Myocyte (in vitro differentiated cells): ENCODE measurements at regions not wholly inside any gene's neighbourhood (a gene's known extent, or its start where the extent isn't known, plus 50 kb on each side); places are given as distances from the start of the nearest gene placed in this dataset.
A peak's percentile ranks its signal among the peaks of the same experiment; 100 is the strongest.

Experiments used
- DNase-seq: peaks from one replicate; pipeline ENCODE4 v3.0.0-alpha.2; 2012; ENCODE audit warnings: low read depth

GRCh38 chr9:105860516-105860915 lies 166.2 kb downstream of the TMEM38B start:
- no peak for DNase-seq

GRCh38 chr9:105861972-105862371 lies 167.6 kb downstream of the TMEM38B start:
- no peak for DNase-seq

- DNase-seq, result no peak
Measured at GRCh38 chr9:105864248-105864898, 170.0 kb downstream of the TMEM38B start.

- no peak for DNase-seq
Measured at GRCh38 chr9:105865285-105865684, 170.9 kb downstream of the TMEM38B start.

GRCh38 chr9:105871540-105871939 lies 177.2 kb downstream of the TMEM38B start:
- DNase-seq, result no peak

GRCh38 chr9:105873801-105874200 lies 179.5 kb downstream of the TMEM38B start:
- DNase-seq, result no peak

- DNase-seq, result peak; percentile 4
Measured at GRCh38 chr9:105877721-105878120, 183.4 kb downstream of the TMEM38B start.

GRCh38 chr9:105879181-105879580 lies 184.8 kb downstream of the TMEM38B start:
- no peak for DNase-seq

- no peak for DNase-seq
Measured at GRCh38 chr9:105880517-105880916, 186.2 kb downstream of the TMEM38B start.

GRCh38 chr9:105881021-105881420 lies 186.7 kb downstream of the TMEM38B start:
- no peak for DNase-seq

GRCh38 chr9:105881654-105882349 lies 187.5 kb downstream of the TMEM38B start:
- peak; percentile 66 for DNase-seq

- peak; percentile 2 for DNase-seq
Measured at GRCh38 chr9:105883847-105884246, 189.5 kb downstream of the TMEM38B start.

GRCh38 chr9:105884416-105884815 lies 190.1 kb downstream of the TMEM38B start:
- no peak for DNase-seq

- DNase-seq, result no peak
Measured at GRCh38 chr9:105886136-105886535, 191.8 kb downstream of the TMEM38B start.

- DNase-seq, result no peak
Measured at GRCh38 chr9:105887679-105888078, 193.3 kb downstream of the TMEM38B start.

GRCh38 chr9:105890046-105890822 lies 195.9 kb downstream of the TMEM38B start:
- peak; percentile 18 for DNase-seq

GRCh38 chr9:105900123-105900522 lies 205.8 kb downstream of the TMEM38B start:
- no peak for DNase-seq

- no peak for DNase-seq
Measured at GRCh38 chr9:105901514-105902109, 207.3 kb downstream of the TMEM38B start.

- no peak for DNase-seq
Measured at GRCh38 chr9:105908069-105908468, 213.7 kb downstream of the TMEM38B start.

- no peak for DNase-seq
Measured at GRCh38 chr9:105911104-105911911, 217.0 kb downstream of the TMEM38B start.
